Jurkat, Clone E6-1 (cell line): ENCODE measurements at regions not wholly inside any gene's neighbourhood (a gene's known extent, or its start where the extent isn't known, plus 50 kb on each side); places are given as distances from the start of the nearest gene placed in this dataset.

Experiments
- DNase-seq: peaks from one replicate; pipeline ENCODE4 v3.0.0-alpha.2; 2011; ENCODE audit warnings: low read depth, low spot score
- H3K4me3 ChIP-seq: 2 replicates; pipeline ENCODE4 v1.5.1; 2011; ENCODE audit warnings: mild to moderate bottlenecking, low read length, control low read depth, moderate library complexity

GRCh38 chr4:177566691-177567090 is 124.5 kb upstream of the AGA start:
- no peak overlapping the region for H3K4me3 ChIP-seq
- DNase-seq = no peak

DNA sequence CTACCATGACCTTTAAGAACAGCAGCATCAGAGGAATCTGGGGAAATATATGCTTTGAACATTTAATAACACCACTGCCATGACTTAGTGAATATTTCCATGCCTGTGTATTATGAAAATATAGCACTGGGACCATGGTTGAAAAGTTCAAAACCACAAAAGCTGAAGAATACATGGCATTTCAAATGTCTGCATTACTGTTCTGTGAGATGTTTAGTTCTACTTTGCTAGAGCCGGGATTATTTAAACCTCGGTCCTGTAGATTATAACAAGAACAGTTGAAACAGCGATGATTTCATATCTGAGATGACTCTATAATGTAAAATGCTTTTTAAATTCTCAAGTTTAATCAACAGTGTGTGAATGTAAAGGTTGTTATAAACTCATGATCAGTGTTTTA is 126.7 kb upstream of the AGA start:
- DNase-seq = no peak
- H3K4me3 ChIP-seq = no peak overlapping the region

- DNase-seq = no peak
- no peak overlapping the region for H3K4me3 ChIP-seq
These were observed 127.2 kb upstream of the AGA start for GRCh38 chr4:177569434-177569833.

- no peak for DNase-seq
- H3K4me3 ChIP-seq = no peak overlapping the region
These were observed 131.3 kb upstream of the AGA start for GRCh38 chr4:177573507-177573906.

DNA sequence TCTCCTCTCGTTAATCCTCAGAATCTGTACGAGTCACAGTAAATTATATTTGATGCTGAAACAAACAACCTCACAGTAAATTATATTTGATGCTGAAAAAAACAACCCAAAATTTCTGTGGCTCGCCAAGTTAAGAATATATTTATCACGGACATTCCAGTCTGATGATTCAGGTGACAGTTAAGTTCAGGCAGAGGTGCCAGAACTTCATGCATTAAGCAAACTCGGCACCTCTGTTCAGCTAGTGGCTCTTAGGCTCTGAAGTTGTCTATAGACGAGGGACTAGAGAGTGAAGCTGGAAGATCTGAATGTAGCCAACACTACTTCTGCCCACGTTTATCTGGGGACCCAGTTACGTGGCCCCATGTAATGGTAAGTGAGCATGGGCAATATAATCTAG is 132.2 kb upstream of the AGA start:
- DNase-seq = no peak
- no peak overlapping the region for H3K4me3 ChIP-seq

DNA sequence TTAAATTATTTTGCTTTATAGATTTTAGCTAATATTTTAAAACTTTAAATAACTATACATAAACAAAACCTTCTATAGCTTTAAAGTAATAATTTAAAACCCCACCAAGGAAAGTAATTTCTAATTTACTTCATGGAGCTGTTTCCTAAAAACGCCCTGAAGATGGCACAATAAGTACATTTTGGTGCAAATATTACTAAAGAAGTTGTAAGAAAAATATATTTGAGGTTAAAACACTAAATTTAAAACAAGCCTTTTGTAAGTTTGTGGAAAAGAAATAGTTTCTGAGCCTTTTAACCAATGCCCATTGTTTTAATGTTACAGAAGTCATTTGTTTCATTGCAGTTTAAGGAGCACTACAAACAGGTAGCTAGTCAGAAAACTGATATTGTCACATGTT is 137.4 kb upstream of the AGA start:
- no peak for DNase-seq
- H3K4me3 ChIP-seq = no peak overlapping the region

DNA sequence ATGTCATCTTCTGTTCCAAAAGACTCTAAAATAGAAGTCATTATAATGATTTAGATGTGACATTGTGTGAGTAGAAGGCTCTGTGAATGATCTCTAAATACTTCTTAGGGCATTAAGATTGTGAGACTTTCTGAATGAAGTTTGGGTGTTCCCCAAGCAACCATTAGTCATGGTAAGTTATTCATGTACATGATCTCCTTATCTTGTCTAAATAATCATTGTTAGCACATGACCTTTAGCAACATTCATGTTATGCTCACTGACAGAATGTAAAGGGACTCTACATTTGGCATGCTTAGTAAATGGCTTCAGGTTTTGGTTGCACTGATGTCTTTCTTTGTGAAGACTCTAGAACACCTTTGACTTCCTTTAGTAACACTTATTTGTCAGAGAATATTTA is 140.8 kb upstream of the AGA start:
- no peak overlapping the region for H3K4me3 ChIP-seq
- DNase-seq = no peak

GRCh38 chr4:177587989-177588388 is 145.8 kb upstream of the AGA start:
- H3K4me3 ChIP-seq = no peak overlapping the region
- DNase-seq = no peak

DNA sequence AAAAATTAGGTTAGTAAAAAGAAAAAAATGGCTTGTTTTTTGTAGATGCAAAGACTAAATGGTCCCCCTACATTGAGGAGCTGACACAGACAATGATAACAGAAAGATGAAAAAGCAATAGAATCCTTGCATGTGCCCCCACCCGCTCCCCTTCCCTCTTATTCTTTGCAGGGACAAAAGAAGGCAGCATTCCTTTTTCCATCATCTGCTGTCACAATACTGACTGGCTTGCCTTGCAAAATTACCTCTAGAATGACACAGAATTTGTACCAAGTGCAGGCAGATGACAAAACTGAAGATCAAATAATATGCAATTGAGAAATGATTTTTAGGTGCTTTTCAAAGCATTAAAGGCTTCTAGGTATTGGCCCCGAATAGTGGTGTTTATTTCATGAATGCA is 153.1 kb upstream of the AGA start:
- no peak for DNase-seq
- H3K4me3 ChIP-seq = no peak overlapping the region

- DNase-seq = no peak
- no peak overlapping the region for H3K4me3 ChIP-seq
These were observed 153.8 kb upstream of the AGA start for GRCh38 chr4:177596035-177596434.

DNA sequence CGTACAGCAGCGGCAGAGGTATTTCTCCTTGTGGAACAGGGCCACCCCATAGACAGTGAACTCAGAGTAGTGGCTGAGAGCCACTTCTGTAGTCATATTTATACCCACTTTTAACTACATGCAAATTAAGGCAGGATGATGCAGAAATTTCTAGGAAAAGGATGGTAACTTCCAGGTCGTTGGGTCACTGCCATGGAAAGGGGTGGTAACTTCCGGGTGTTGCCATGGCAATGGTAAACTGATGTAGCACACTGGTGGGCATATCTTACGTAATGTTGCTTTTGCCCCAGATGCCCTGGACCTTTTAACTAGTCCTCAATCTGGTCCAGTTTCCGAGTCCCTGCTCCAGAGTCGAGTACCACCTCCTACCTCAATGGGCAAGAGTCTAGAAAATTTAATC is 154.8 kb upstream of the AGA start:
- DNase-seq = no peak
- H3K4me3 ChIP-seq = no peak overlapping the region

DNA sequence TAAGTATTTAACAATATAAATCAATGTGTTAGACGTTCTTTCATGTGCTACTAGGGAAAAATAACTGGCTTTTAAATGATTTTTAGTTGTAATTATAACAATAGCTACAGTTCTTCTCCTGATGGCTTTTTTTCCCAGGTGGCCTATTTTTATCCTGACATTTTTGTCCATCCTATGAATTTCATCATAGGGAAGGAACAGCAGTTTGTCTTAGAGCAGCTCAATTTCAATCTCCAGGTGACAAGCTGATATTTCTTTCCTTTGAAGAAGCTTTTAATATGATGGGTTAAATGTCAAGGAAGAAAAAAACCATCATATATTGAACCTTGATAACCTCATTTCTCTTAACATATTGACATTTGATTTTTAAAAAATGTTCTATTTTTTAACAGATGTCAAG is 163.0 kb upstream of the AGA start:
- no peak overlapping the region for H3K4me3 ChIP-seq
- DNase-seq = no peak

GRCh38 chr4:177607111-177607573 is 164.9 kb upstream of the AGA start:
- DNase-seq = no peak
- H3K4me3 ChIP-seq = no peak overlapping the region

DNA sequence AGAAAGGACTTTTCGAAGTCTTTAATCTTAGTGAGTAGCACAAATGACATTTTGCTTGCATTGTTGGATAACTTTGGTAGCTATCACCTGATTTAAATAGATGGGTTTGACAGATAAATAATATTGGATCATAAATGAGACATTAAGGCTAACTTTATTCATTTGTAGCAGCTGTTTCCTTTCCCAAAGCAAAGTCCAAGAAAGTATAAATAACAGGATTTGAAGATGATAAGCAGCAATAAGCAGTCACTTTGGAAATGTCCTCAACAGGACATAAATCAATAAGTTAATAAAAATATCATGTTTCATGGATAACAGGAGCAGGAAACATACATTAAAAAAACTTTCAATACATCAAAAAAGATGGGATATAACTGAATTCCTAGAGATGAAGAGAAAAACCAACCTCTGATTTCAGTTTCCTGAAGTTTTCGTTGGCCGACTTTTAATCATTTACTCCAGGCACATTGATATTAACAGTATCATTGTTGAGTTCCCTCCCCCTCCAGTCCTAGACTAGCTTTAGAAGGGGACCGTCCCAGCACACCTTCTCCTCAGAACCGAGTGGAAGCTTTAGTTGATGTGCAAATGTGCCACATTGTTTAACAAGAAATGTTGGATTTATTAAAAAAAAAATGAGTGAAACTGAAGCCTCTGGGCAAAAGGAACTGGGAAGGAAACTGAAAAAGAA is 169.9 kb upstream of the AGA start:
- no peak overlapping the region for H3K4me3 ChIP-seq
- no peak for DNase-seq

- no peak for DNase-seq
- H3K4me3 ChIP-seq = no peak overlapping the region
These were observed 170.4 kb upstream of the AGA start for GRCh38 chr4:177612684-177613083.

GRCh38 chr4:177632481-177632880 is 190.2 kb upstream of the AGA start:
- DNase-seq = no peak
- H3K4me3 ChIP-seq = no peak overlapping the region

- DNase-seq = no peak
- no peak overlapping the region for H3K4me3 ChIP-seq
These were observed 196.6 kb upstream of the AGA start for GRCh38 chr4:177638871-177639270.

DNA sequence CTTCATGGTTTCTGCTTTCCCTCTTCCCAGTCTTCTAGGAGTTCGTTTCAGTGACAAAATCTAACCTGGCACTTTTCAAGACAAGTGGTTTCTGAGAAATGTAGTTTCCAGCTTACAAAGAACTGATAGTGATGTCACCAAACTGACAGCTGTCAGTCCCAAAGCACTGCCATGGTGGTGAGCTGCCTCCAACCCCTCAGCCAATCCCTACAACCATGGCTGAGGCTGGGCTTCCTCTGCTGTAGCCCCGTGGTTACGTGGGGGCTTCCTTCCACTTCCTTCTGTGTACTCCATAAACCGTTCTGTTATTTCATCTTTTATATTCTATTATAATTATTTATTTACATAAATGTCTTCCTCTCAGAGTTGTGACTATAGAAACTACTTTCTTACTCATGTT is 198.6 kb upstream of the AGA start:
- DNase-seq = peak; percentile 3
- H3K4me3 ChIP-seq = no peak overlapping the region

GRCh38 chr4:177660223-177660622 is 218.0 kb upstream of the AGA start:
- no peak for DNase-seq
- no peak overlapping the region for H3K4me3 ChIP-seq

GRCh38 chr4:177667687-177668086 is 225.4 kb upstream of the AGA start:
- no peak overlapping the region for H3K4me3 ChIP-seq
- DNase-seq = no peak

- no peak overlapping the region for H3K4me3 ChIP-seq
- no peak for DNase-seq
These were observed 229.2 kb upstream of the AGA start for GRCh38 chr4:177671387-177671786.

DNA sequence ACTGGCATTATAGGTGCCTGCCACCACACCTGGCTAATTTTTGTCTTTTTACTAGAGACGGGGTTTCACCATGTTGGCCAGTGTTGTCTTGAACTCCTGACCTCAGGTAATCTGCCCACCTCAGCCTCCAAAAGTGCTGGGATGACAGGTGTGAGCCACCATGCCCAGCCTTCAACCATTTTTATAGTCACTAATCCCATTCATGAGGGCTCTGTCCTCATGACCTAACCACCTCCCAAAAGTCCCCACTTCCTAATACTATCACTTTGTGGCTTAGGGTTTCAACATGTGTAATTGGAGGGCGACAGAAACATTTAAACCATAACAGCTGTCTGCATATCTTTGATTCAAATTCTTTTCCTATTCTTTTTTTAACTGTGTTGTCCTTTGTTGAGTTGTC is 229.6 kb upstream of the AGA start:
- no peak for DNase-seq
- no peak overlapping the region for H3K4me3 ChIP-seq
